Thyroid gland (tissue), 4 donors: ENCODE measurements at regions not wholly inside any gene's neighbourhood (a gene's known extent, or its start where the extent isn't known, plus 50 kb on each side); places are given as distances from the start of the nearest gene placed in this dataset.

Source experiments
- CTCF ChIP-seq, 6 experiments: fragments of 200-600 bp in 3 of 6; fragments of 450-650 bp in 3 of 6; sonication (generic) in 3 of 6; IDR thresholded peaks; one replicate each; pipeline ENCODE4 v1.5.1; 2016 to 2019; ENCODE audit warnings: antibody characterized with exemption in 6 of 6, mild to moderate bottlenecking in 2 of 6, inconsistent platforms in 1 of 6, moderate library complexity in 1 of 6
- POLR2A ChIP-seq, 2 donors: fragments of 450-650 bp; IDR thresholded peaks; one replicate each; pipeline ENCODE4 v1.6.1; 2017; ENCODE audit warnings: antibody characterized with exemption in 2 of 2, mild to moderate bottlenecking in 2 of 2, moderate library complexity in 1 of 2

- TF ChIP-seq CTCF (IDR thresholded peaks at IDR 0.05) (no peak), POLR2A (IDR thresholded peaks at IDR 0.05) (no peak)
These were observed 227.5 kb downstream of the MTX2 start for GRCh38 chr2:176496761-176497160.
